ENCODE measurements at regions not wholly inside any gene's neighbourhood (a gene's known extent, or its start where the extent isn't known, plus 50 kb on each side); places are given as distances from the start of the nearest gene placed in this dataset.

DNA sequence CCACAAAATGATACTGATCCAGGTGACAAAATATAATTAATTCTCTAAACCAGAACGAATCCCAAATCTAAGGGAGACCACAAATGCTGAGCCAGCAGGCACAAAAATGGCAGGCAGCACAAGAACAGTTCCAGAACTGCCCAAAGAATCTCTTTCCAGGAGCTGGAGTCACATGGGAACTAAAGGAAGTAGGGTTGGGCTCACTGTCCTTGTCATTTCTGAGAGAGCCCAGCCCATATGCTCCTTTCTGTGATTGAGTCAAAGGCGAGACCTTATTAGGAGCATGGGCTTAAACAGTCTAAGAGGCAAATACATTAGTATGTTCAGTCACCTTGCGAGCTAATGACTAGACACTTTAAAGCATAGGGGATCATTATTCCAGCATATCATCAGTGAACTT, 327.6 kb upstream of the ARID1B start:
- TF ChIP-seq CTCF (IDR thresholded peaks at IDR 0.05): no peak
- no peak for TF ChIP-seq POLR2A (IDR thresholded peaks at IDR 0.05)

Measured in prostate gland (tissue), 2 donors.